B cell (primary cell): ENCODE measurements at regions not wholly inside any gene's neighbourhood (a gene's known extent, or its start where the extent isn't known, plus 50 kb on each side); places are given as distances from the start of the nearest gene placed in this dataset.

Experiments used
- ATAC-seq: fragments of 200-7000 bp; cut with Tn5 transposase; one replicate; pipeline ENCODE4 v1.10.0; 2021; ENCODE audit warnings: low read depth, mild to moderate bottlenecking, moderate number of reproducible peaks, moderate library complexity
- CTCF ChIA-PET: fragments of 350-600 bp; sonication (Branson Sonifier 250); formaldehyde crosslinking; loops from one replicate; lab custom pipeline; 2021; ENCODE audit warnings: antibody characterized with exemption, inconsistent platforms; lab: Charles Lee
- POLR2A ChIA-PET: fragments of 350-600 bp; sonication (Branson Sonifier 250); formaldehyde crosslinking; loops from one replicate; lab custom pipeline; 2021; ENCODE audit warnings: antibody characterized with exemption; lab: Charles Lee
- DNase-seq: peaks from one replicate; pipeline ENCODE4 v3.0.0; 2013
- H2AFZ ChIP-seq: 2 replicates; pipeline ENCODE4 v1.6.1; 2012; ENCODE audit warnings: mild to moderate bottlenecking, low read depth, low read length; ENCODE audit not compliant: insufficient read depth, poor library complexity, severe bottlenecking
- H3K27ac ChIP-seq, 2 donors: 1 replicate in 1 of 2; 2 replicates in 1 of 2; pipeline ENCODE4 v1.5.1; 2012 to 2013; ENCODE audit warnings: low read length in 2 of 2, mild to moderate bottlenecking in 2 of 2, moderate library complexity in 1 of 2
- H3K27me3 ChIP-seq, 4 experiments: fragments of 200-600 bp in 1 of 4; sonication (generic) in 1 of 4; replicated peaks in 1 of 4; 1 replicate in 2 of 4; 2 replicates in 2 of 4; pipeline versions ENCODE4 v1.6.1 to v1.7.0; 2013 to 2016; ENCODE audit warnings: low read length in 3 of 4, mild to moderate bottlenecking in 2 of 4, mixed read lengths in 1 of 4, moderate library complexity in 1 of 4; ENCODE audit not compliant: insufficient read depth in 4 of 4, control insufficient read depth in 3 of 4; ENCODE audit errors: control extremely low read depth in 1 of 4
- H3K36me3 ChIP-seq, 2 experiments: replicated peaks in 1 of 2; 1 replicate in 1 of 2; 2 replicates in 1 of 2; pipeline versions ENCODE4 v1.6.1 to v1.7.1; 2013; ENCODE audit warnings: low read length in 1 of 2; ENCODE audit not compliant: insufficient read depth in 2 of 2, control insufficient read depth in 1 of 2; ENCODE audit errors: control extremely low read depth in 1 of 2, extremely low read depth in 1 of 2
- H3K4me1 ChIP-seq, 2 donors: fragments of 200-600 bp in 1 of 2; sonication (generic) in 1 of 2; 1 replicate in 1 of 2; 2 replicates in 1 of 2; pipeline versions ENCODE4 v1.5.1 to v1.6.1; 2013 to 2017; ENCODE audit warnings: low read length in 2 of 2; ENCODE audit not compliant: control insufficient read depth in 2 of 2, insufficient read depth in 2 of 2
- H3K4me2 ChIP-seq: replicated peaks from 2 replicates; pipeline ENCODE3; 2012; ENCODE audit warnings: mild to moderate bottlenecking, low read depth, low read length; ENCODE audit not compliant: poor library complexity, severe bottlenecking
- H3K4me3 ChIP-seq, 5 experiments: fragments of 200-600 bp in 1 of 5; sonication (generic) in 1 of 5; 1 replicate in 3 of 5; 2 replicates in 2 of 5; pipeline versions ENCODE4 v1.5.1 to v1.7.0; 2011 to 2016; ENCODE audit warnings: low read length in 4 of 5, mild to moderate bottlenecking in 4 of 5, low read depth in 2 of 5, control low read depth in 1 of 5, moderate library complexity in 1 of 5; ENCODE audit not compliant: insufficient read depth in 1 of 5; ENCODE audit errors: control extremely low read depth in 1 of 5, extremely low read depth in 1 of 5
- H3K79me2 ChIP-seq: fragments of 200-600 bp; sonication (generic); one replicate; pipeline ENCODE4 v1.6.0; 2016; ENCODE audit warnings: low read length; ENCODE audit not compliant: control insufficient read depth, insufficient read depth
- H3K9ac ChIP-seq: fragments of 200-600 bp; sonication (generic); 2 replicates; pipeline ENCODE4 v1.6.1; 2017; ENCODE audit warnings: mild to moderate bottlenecking, low read length, moderate library complexity
- H3K9me3 ChIP-seq, 3 donors: one replicate each; pipeline versions ENCODE4 v1.6.1 to v1.7.1; 2013; ENCODE audit warnings: low read length in 2 of 3; ENCODE audit not compliant: control insufficient read depth in 2 of 3, insufficient read depth in 1 of 3; ENCODE audit errors: control extremely low read depth in 1 of 3
- H4K20me1 ChIP-seq: 2 replicates; pipeline ENCODE4 v1.6.0; 2012; ENCODE audit warnings: mild to moderate bottlenecking, low read length; ENCODE audit not compliant: insufficient read depth, control insufficient read depth, poor library complexity, severe bottlenecking
- H3K27ac Mint-ChIP-seq: one replicate; pipeline ENCODE4 v1.8.0; 2021; ENCODE audit warnings: mixed read lengths
- H3K27me3 Mint-ChIP-seq: one replicate; pipeline ENCODE4 v1.8.0; 2021; ENCODE audit warnings: mixed read lengths
- H3K4me1 Mint-ChIP-seq: one replicate; pipeline ENCODE4 v1.8.0; 2021; ENCODE audit warnings: mixed read lengths
- H3K4me3 Mint-ChIP-seq: one replicate; pipeline ENCODE4 v1.8.0; 2021; ENCODE audit warnings: mixed read lengths
- H3K9me3 Mint-ChIP-seq: one replicate; pipeline ENCODE4 v1.8.0; 2022; ENCODE audit warnings: mixed read lengths; ENCODE audit not compliant: insufficient read depth
- EZH2 ChIP-seq: IDR thresholded peaks from 2 replicates; pipeline ENCODE4 v1.6.1; 2012; ENCODE audit warnings: borderline replicate concordance, low read depth, mild to moderate bottlenecking, moderate library complexity, low read length; ENCODE audit not compliant: insufficient read depth, poor library complexity, severe bottlenecking
- WGBS: methylation state at CpG from one replicate; pipeline ENCODE4 v1.1.5; 2013; ENCODE audit warnings: missing lambda C conversion rate; ENCODE audit not compliant: insufficient coverage; 5-methylcytosine and 5-hydroxymethylcytosine counted together
- intact Hi-C: fragments of 100-400 bp; cut with micrococcal nuclease; formaldehyde crosslinking; loops from one replicate; pipeline ENCODE4 v1.10.0; 2022
- TF ChIP-seq, protein P1 (sequence below): fragments of 200-600 bp; IDR thresholded peaks from one replicate; pipeline ENCODE4 v1.8.0; 2022; ENCODE audit warnings: antibody characterized with exemption, mild to moderate bottlenecking

DNA sequence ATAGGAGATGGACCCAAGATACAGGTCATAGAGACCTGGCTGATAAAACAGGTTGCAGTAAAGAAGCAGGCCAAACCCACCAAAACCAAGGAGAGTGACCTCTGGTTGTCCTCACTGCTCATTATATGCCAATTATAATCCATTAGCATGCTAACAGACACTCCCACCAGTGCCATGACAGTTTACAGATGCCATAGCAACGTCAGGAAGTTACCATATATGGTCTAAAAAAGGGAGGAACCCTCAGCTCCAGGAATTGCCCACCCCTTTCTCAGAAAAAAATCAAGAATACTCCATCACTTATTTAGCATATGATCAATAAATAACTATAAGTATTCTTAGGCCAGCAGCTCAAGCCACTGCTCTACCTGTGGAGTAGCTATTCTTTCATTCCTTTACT is 574.7 kb upstream of the ID2 start:
- whole genome bisulfite sequencing, result no CpG with 5 or more reads among the region's 1 CpG
- Histone ChIP-seq H3K4me2 (no peak overlapping the region), H3K36me3 (no peaks in the 10 kb centered on the region), H3K27ac (no peak overlapping the region), H3K4me3 (no peak overlapping the region), H4K20me1 (no peaks in the 10 kb centered on the region), H2AFZ (no peak overlapping the region), H3K9me3 (no peaks in the 10 kb centered on the region), H3K9ac (no peak overlapping the region), H3K79me2 (no peaks in the 10 kb centered on the region), H3K4me1 (no peaks in the 10 kb centered on the region), H3K27me3 (peaks cover 0 to 5% (median 0%) of the 10 kb centered on the region in 4 experiments)
- no peaks in the 10 kb centered on the region for H3K4me1 Mint-ChIP-seq
- TF ChIP-seq, protein P1, sequence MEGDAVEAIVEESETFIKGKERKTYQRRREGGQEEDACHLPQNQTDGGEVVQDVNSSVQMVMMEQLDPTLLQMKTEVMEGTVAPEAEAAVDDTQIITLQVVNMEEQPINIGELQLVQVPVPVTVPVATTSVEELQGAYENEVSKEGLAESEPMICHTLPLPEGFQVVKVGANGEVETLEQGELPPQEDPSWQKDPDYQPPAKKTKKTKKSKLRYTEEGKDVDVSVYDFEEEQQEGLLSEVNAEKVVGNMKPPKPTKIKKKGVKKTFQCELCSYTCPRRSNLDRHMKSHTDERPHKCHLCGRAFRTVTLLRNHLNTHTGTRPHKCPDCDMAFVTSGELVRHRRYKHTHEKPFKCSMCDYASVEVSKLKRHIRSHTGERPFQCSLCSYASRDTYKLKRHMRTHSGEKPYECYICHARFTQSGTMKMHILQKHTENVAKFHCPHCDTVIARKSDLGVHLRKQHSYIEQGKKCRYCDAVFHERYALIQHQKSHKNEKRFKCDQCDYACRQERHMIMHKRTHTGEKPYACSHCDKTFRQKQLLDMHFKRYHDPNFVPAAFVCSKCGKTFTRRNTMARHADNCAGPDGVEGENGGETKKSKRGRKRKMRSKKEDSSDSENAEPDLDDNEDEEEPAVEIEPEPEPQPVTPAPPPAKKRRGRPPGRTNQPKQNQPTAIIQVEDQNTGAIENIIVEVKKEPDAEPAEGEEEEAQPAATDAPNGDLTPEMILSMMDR, result no peak
- TF ChIP-seq EZH2, result no peak
- CTCF ChIA-PET, result no interaction called here
- H3K27ac Mint-ChIP-seq, result no peak overlapping the region
- peaks cover 32% of the 10 kb centered on the region for H3K27me3 Mint-ChIP-seq
- no peak for DNase-seq
- ATAC-seq, result no peak
- H3K9me3 Mint-ChIP-seq, result no peaks in the 10 kb centered on the region
- POLR2A ChIA-PET, result no interaction called here
- no peak overlapping the region for H3K4me3 Mint-ChIP-seq
- intact Hi-C loops, result no loop called here

DNA sequence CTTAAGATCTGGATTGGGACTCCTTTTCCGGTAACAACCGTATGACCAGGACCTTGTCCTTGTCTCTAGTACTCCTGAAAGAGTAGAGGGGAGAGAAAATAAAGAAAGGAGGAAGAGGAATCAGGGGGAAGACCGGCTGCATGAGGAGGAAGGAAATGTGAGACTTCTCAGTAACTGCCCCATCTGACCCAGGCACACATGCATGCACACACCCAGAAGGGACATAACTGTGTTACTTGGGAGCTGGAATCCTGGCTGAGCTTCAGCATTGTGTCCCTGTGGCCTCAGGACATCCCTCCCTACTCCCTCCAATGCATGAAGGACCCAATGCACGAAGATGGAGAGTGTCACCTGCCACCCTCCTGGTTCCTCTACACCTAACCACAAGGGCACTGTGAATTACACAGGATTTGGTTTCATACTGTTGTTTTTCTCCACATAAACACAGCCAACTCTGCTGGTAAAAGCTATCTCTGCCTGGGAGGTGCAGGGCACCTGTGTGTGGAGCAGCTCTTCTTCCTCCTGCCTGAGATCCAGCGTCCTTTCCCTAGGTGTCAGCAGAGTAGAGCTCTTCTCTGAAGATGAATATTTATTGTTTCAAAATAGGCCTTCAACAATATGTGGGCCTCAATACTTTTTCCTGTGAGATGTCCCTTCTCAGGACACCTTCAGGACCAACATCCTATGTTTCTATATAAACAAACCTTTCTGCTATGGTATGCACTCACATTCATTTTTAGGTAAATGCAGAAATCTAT is 574.1 kb upstream of the ID2 start:
- no peaks in the 10 kb centered on the region for H3K9me3 ChIP-seq
- no peak for ATAC-seq
- no peaks in the 10 kb centered on the region for H4K20me1 ChIP-seq
- peaks cover 0 to 5% (median 0%) of the 10 kb centered on the region in 4 experiments for H3K27me3 ChIP-seq
- no peak overlapping the region for H3K27ac ChIP-seq
- Mint-ChIP-seq H3K27me3 (peaks cover 36% of the 10 kb centered on the region), H3K4me1 (no peaks in the 10 kb centered on the region), H3K9me3 (no peaks in the 10 kb centered on the region), H3K27ac (no peak overlapping the region), H3K4me3 (no peak overlapping the region)
- POLR2A ChIA-PET, result no interaction called here
- 93% methylated on average over 2 of the region's 5 CpGs for WGBS
- TF ChIP-seq EZH2, result no peak
- TF ChIP-seq, protein P1, result no peak
- H3K79me2 ChIP-seq, result no peaks in the 10 kb centered on the region
- H3K4me2 ChIP-seq, result no peak overlapping the region
- no peaks in the 10 kb centered on the region for H3K4me1 ChIP-seq
- no peak for DNase-seq
- H2AFZ ChIP-seq, result no peak overlapping the region
- CTCF ChIA-PET, result no interaction called here
- no peaks in the 10 kb centered on the region for H3K36me3 ChIP-seq
- no peak overlapping the region for H3K9ac ChIP-seq
- intact Hi-C loops, result no loop called here
- H3K4me3 ChIP-seq, result no peak overlapping the region
